ENCODE measurements at regions not wholly inside any gene's neighbourhood (a gene's known extent, or its start where the extent isn't known, plus 50 kb on each side); places are given as distances from the start of the nearest gene placed in this dataset.

DNA sequence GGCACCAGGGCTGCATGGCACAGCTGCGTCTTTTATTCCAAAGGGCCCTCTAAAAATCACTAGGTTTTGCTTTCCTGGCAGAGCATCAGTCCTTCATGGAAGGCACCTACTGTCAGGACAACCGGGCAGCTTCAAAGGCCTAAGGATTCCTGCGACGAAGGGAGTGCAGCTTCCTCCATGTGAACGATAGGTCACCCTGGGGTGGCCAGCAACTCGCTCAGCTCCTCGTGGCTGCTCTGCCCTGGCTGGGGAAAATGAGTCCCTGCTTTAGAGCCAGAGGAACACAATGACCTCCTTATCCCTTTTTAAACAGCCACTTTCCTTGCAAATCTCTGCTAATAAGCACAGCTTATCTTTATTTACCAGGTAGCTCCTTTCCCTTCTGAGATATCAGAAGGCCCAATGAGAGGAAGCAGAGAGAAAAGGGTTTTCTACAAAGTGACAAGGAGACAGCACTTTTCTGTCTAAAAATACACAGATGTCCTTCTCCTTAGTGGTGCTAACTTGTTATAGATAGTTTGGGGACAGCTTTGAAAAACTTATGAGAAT lies 71.6 kb upstream of the SMYD2 start:
- Histone ChIP-seq H3K36me3 (ENCODE audit: control insufficient read depth in 1 of 2, insufficient read depth in 2 of 2, low read length in 2 of 2) (no peaks in the 10 kb centered on the region), H4K12ac (ENCODE audit: low read depth, low read length) (no peak overlapping the region), H3K23ac (ENCODE audit: low read length) (no peak overlapping the region), H3K4ac (ENCODE audit: low read depth, low read length) (peak overlapping the region; percentile 11), H3K79me1 (ENCODE audit: low read length) (peaks cover 18% of the 10 kb centered on the region), H3K79me2 (ENCODE audit: control insufficient read depth, insufficient read depth, low read length, poor library complexity) (no peaks in the 10 kb centered on the region), H4K91ac (ENCODE audit: low read depth, low read length) (peak overlapping the region; percentile 58), H4K8ac (ENCODE audit: low read depth, low read length) (peak overlapping the region; percentile 31), H3K4me3 (ENCODE audit: low read depth, low read length) (no peak overlapping the region), H3K27me3 (ENCODE audit: insufficient read depth, low read length) (no peaks in the 10 kb centered on the region), H2BK5ac (ENCODE audit: low read depth, low read length, poor library complexity) (no peak overlapping the region), H2BK12ac (ENCODE audit: low read length) (peak overlapping the region; percentile 29), H3K4me2 (ENCODE audit: low read length) (no peak overlapping the region), H3K9me3 (ENCODE audit: insufficient read depth, low read depth, low read length) (no peaks in the 10 kb centered on the region), H3K9ac (ENCODE audit: low read length) (no peak overlapping the region), H3K4me1 (ENCODE audit: control insufficient read depth in 1 of 2, insufficient read depth in 2 of 2, low read length in 2 of 2) (peaks cover 12 to 20% of the 10 kb centered on the region in 2 experiments), H2AK5ac (ENCODE audit: low read length) (peak overlapping the region; percentile 28), H3K14ac (ENCODE audit: low read length) (no peak overlapping the region), H3K27ac (ENCODE audit: low read depth, low read length) (no peak overlapping the region), H2AFZ (ENCODE audit: insufficient read depth, low read length, poor library complexity) (no peak overlapping the region), H2BK120ac (ENCODE audit: insufficient read depth, low read length, poor library complexity) (peak overlapping the region; percentile 33), H3K18ac (ENCODE audit: low read length) (peak overlapping the region; percentile 10)
- no CpG with 5 or more reads among the region's 7 CpGs for WGBS (ENCODE audit: extremely low coverage, insufficient coverage, insufficient read length)
- no peak for DNase-seq

- Histone ChIP-seq H3K14ac (ENCODE audit: low read length) (peak overlapping the region; percentile 57), H2BK12ac (ENCODE audit: low read length) (peak overlapping the region; percentile 55), H3K79me2 (ENCODE audit: control insufficient read depth, insufficient read depth, low read length, poor library complexity) (peaks cover 7% of the 10 kb centered on the region), H3K9ac (ENCODE audit: low read length) (no peak overlapping the region), H2AFZ (ENCODE audit: insufficient read depth, low read length, poor library complexity) (no peak overlapping the region), H4K12ac (ENCODE audit: low read depth, low read length) (no peak overlapping the region), H3K36me3 (ENCODE audit: control insufficient read depth in 1 of 2, insufficient read depth in 2 of 2, low read length in 2 of 2) (no peaks in the 10 kb centered on the region), H4K91ac (ENCODE audit: low read depth, low read length) (peak overlapping the region; percentile 85), H2BK5ac (ENCODE audit: low read depth, low read length, poor library complexity) (peak overlapping the region; percentile 71), H4K8ac (ENCODE audit: low read depth, low read length) (peak overlapping the region; percentile 44), H2AK5ac (ENCODE audit: low read length) (no peak overlapping the region), H3K79me1 (ENCODE audit: low read length) (peaks cover 38% of the 10 kb centered on the region), H3K18ac (ENCODE audit: low read length) (peak overlapping the region; percentile 28), H3K9me3 (ENCODE audit: insufficient read depth, low read depth, low read length) (no peaks in the 10 kb centered on the region), H2BK120ac (ENCODE audit: insufficient read depth, low read length, poor library complexity) (peak overlapping the region; percentile 48), H3K4me1 (ENCODE audit: control insufficient read depth in 1 of 2, insufficient read depth in 2 of 2, low read length in 2 of 2) (peaks cover 21 to 33% of the 10 kb centered on the region in 2 experiments), H3K4ac (ENCODE audit: low read depth, low read length) (peak overlapping the region; percentile 39), H3K23ac (ENCODE audit: low read length) (no peak overlapping the region), H3K27ac (ENCODE audit: low read depth, low read length) (peak overlapping the region; percentile 62), H3K27me3 (ENCODE audit: insufficient read depth, low read length) (no peaks in the 10 kb centered on the region), H3K4me3 (ENCODE audit: low read depth, low read length) (no peak overlapping the region), H3K4me2 (ENCODE audit: low read length) (peak overlapping the region; percentile 13)
- no CpG with 5 or more reads among the region's 4 CpGs for WGBS (ENCODE audit: extremely low coverage, insufficient coverage, insufficient read length)
- peak; percentile 86 to 95 for DNase-seq
These were observed 67.8 kb upstream of the SMYD2 start for GRCh38 chr1:214213136-214213535.

GRCh38 chr1:214214851-214215250 lies 66.1 kb upstream of the SMYD2 start:
- no peak overlapping the region for H3K23ac ChIP-seq (ENCODE audit: low read length)
- H3K79me1 ChIP-seq (ENCODE audit: low read length), result peaks cover 36% of the 10 kb centered on the region
- no peak overlapping the region for H3K14ac ChIP-seq (ENCODE audit: low read length)
- H3K9ac ChIP-seq (ENCODE audit: low read length), result no peak overlapping the region
- no peak overlapping the region for H2BK12ac ChIP-seq (ENCODE audit: low read length)
- H3K4me3 ChIP-seq (ENCODE audit: low read depth, low read length), result no peak overlapping the region
- no peak overlapping the region for H2AK5ac ChIP-seq (ENCODE audit: low read length)
- no CpG with 5 or more reads among the region's 1 CpG for WGBS (ENCODE audit: extremely low coverage, insufficient coverage, insufficient read length)
- peaks cover 17 to 27% of the 10 kb centered on the region in 2 experiments for H3K4me1 ChIP-seq (ENCODE audit: control insufficient read depth in 1 of 2, insufficient read depth in 2 of 2, low read length in 2 of 2)
- no peak overlapping the region for H3K4me2 ChIP-seq (ENCODE audit: low read length)
- no peak overlapping the region for H2AFZ ChIP-seq (ENCODE audit: insufficient read depth, low read length, poor library complexity)
- H3K9me3 ChIP-seq (ENCODE audit: insufficient read depth, low read depth, low read length), result no peaks in the 10 kb centered on the region
- no peak overlapping the region for H3K4ac ChIP-seq (ENCODE audit: low read depth, low read length)
- H3K18ac ChIP-seq (ENCODE audit: low read length), result no peak overlapping the region
- H3K79me2 ChIP-seq (ENCODE audit: control insufficient read depth, insufficient read depth, low read length, poor library complexity), result peaks cover 7% of the 10 kb centered on the region
- no peaks in the 10 kb centered on the region for H3K36me3 ChIP-seq (ENCODE audit: control insufficient read depth in 1 of 2, insufficient read depth in 2 of 2, low read length in 2 of 2)
- no peak overlapping the region for H2BK120ac ChIP-seq (ENCODE audit: insufficient read depth, low read length, poor library complexity)
- H3K27me3 ChIP-seq (ENCODE audit: insufficient read depth, low read length), result no peaks in the 10 kb centered on the region
- no peak overlapping the region for H4K91ac ChIP-seq (ENCODE audit: low read depth, low read length)
- no peak overlapping the region for H2BK5ac ChIP-seq (ENCODE audit: low read depth, low read length, poor library complexity)
- H4K12ac ChIP-seq (ENCODE audit: low read depth, low read length), result no peak overlapping the region
- H4K8ac ChIP-seq (ENCODE audit: low read depth, low read length), result no peak overlapping the region
- H3K27ac ChIP-seq (ENCODE audit: low read depth, low read length), result no peak overlapping the region
- no peak for DNase-seq

DNA sequence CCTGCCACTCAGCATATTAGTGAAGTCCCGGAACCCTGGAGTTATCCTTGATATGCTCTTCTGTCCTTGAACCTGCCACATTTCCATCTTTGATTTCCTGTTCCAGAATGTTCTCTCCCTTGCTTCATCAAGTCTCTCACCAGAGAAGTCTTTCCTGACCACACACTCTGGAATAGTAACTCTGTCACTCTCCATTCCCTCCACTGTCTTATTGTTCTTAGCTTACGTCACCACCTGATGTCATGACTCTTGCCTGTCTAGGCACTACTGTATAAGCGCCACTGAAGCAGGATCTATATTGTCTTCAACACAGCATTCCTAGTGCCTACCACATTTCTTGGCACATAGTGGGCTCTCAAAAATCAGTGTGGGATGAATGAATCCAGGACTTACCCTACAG lies 65.4 kb upstream of the SMYD2 start:
- peak overlapping the region; percentile 63 for H3K14ac ChIP-seq (ENCODE audit: low read length)
- H3K4me2 ChIP-seq (ENCODE audit: low read length), result no peak overlapping the region
- H3K36me3 ChIP-seq (ENCODE audit: control insufficient read depth in 1 of 2, insufficient read depth in 2 of 2, low read length in 2 of 2), result no peaks in the 10 kb centered on the region
- H3K23ac ChIP-seq (ENCODE audit: low read length), result no peak overlapping the region
- peak overlapping the region; percentile 53 for H3K27ac ChIP-seq (ENCODE audit: low read depth, low read length)
- no peak overlapping the region for H2AFZ ChIP-seq (ENCODE audit: insufficient read depth, low read length, poor library complexity)
- H3K27me3 ChIP-seq (ENCODE audit: insufficient read depth, low read length), result no peaks in the 10 kb centered on the region
- peaks cover 17 to 27% of the 10 kb centered on the region in 2 experiments for H3K4me1 ChIP-seq (ENCODE audit: control insufficient read depth in 1 of 2, insufficient read depth in 2 of 2, low read length in 2 of 2)
- H2AK5ac ChIP-seq (ENCODE audit: low read length), result peak overlapping the region; percentile 45
- no peak overlapping the region for H3K4me3 ChIP-seq (ENCODE audit: low read depth, low read length)
- peak overlapping the region; percentile 76 for H4K8ac ChIP-seq (ENCODE audit: low read depth, low read length)
- peak overlapping the region; percentile 43 for H2BK5ac ChIP-seq (ENCODE audit: low read depth, low read length, poor library complexity)
- H3K79me1 ChIP-seq (ENCODE audit: low read length), result peaks cover 37% of the 10 kb centered on the region
- H2BK12ac ChIP-seq (ENCODE audit: low read length), result peak overlapping the region; percentile 91
- no peak overlapping the region for H4K12ac ChIP-seq (ENCODE audit: low read depth, low read length)
- H3K9me3 ChIP-seq (ENCODE audit: insufficient read depth, low read depth, low read length), result no peaks in the 10 kb centered on the region
- DNase-seq, result peak; percentile 12 to 57
- peak overlapping the region; percentile 96 for H2BK120ac ChIP-seq (ENCODE audit: insufficient read depth, low read length, poor library complexity)
- H3K18ac ChIP-seq (ENCODE audit: low read length), result no peak overlapping the region
- no peak overlapping the region for H3K9ac ChIP-seq (ENCODE audit: low read length)
- peak overlapping the region; percentile 89 for H4K91ac ChIP-seq (ENCODE audit: low read depth, low read length)
- peak overlapping the region; percentile 82 for H3K4ac ChIP-seq (ENCODE audit: low read depth, low read length)
- H3K79me2 ChIP-seq (ENCODE audit: control insufficient read depth, insufficient read depth, low read length, poor library complexity), result peaks cover 7% of the 10 kb centered on the region
- no CpG with 5 or more reads among the region's 3 CpGs for WGBS (ENCODE audit: extremely low coverage, insufficient coverage, insufficient read length)

Measured in trophoblast cell (in vitro differentiated cells and primary cell).